ENCODE measurements at regions not wholly inside any gene's neighbourhood (a gene's known extent, or its start where the extent isn't known, plus 50 kb on each side); places are given as distances from the start of the nearest gene placed in this dataset.

DNA sequence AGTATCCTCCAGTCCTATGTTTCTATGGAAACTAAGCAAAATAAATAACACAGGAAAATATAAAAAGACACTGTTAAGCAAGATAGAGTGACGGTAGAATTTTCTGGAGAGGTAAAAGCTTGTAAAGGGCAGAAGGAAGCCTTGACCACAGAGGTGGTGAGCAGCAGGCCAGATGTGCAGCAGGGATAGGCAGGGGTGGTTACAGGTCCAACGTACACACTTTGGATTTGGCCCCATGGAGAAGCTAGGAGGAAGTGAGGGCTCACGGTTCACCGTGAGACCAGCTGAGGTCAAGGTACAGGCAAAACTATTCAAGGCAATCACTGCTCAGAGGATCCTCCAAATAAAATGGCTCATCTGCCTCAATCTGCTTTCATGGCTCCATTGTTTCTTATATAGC lies 242.8 kb downstream of the B3GLCT start:
- no peak for DNase-seq

DNA sequence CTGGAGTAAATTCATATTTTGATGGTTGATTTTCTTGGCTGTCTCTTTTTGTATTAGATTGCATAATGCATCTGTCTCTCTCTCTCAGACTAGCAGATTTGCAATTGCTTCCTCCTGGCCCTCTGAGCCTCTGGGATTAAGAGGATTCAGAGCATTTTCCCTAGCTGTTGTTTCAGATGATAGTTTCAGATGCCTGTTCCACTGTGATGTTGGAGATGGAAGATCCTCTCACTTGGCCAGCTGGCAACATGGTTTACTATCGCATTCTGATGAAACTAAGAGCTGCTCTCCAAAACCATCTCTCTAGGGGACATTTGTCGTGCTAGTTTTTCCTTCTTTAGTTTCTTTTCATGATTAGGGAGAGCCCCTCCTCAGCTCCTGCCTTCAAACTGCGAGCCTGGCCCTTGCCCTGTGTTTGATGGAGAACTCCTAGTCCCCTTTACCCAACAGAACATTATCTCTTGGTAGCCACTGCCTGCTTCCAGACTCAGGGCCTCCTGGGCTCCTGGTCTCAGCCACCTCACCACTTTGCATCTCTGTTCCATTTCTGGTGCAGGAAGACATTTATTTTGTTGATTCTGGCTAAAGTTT lies 244.6 kb downstream of the B3GLCT start:
- DNase-seq = no peak

- DNase-seq = no peak
Observed at GRCh38 chr13:31452525-31452924, 252.8 kb downstream of the B3GLCT start.

- DNase-seq = no peak
Observed at GRCh38 chr13:31455581-31455980, 255.8 kb downstream of the B3GLCT start.

DNA sequence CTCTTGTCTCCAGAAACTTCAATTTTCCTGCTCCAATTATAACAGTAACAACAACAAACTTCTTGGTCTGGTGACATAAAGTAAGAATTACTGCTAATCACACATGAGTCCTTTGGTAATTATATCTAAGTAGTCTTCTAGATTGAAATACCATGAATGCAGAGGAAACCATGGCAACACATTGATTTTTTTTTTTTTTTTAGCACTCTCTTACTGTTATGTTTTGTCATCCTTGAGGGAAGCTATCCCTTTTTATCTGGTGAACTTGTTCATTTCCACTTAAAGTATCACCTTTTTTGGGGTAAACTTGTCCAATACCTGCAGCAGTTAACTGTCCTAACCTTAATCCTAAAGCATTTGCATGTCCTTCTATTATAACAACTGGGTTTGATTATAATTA lies 256.3 kb downstream of the B3GLCT start:
- no peak for DNase-seq

- DNase-seq = no peak
Observed at GRCh38 chr13:31460061-31460460, 260.3 kb downstream of the B3GLCT start.

DNA sequence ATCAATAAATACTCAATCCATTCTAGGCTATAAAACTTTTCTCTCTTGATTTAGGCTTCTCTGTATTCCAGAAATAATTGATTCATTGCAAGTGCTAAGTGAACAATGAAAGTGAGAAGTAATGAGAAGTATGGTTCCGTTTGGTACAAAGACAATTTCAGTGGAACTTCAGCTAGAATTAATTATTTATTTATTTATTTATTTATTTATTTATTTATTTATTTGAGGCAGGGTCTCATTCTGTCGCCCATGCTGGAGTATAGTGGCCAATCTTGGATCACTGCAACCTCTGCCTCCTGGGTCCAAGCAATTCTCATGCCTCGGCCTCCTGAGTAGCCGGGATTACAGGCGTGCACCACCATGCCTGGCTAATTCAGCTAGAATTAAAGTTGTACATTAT lies 262.1 kb downstream of the B3GLCT start:
- no peak for DNase-seq

- DNase-seq = no peak
Observed at GRCh38 chr13:31462766-31463165, 263.0 kb downstream of the B3GLCT start.

GRCh38 chr13:31468114-31468902 lies 268.5 kb downstream of the B3GLCT start:
- DNase-seq = no peak

- no peak for DNase-seq
Observed at GRCh38 chr13:31469377-31469776, 269.6 kb downstream of the B3GLCT start.

GRCh38 chr13:31476266-31476665 lies 263.1 kb upstream of the RXFP2 start:
- no peak for DNase-seq

GRCh38 chr13:31476753-31477152 lies 262.6 kb upstream of the RXFP2 start:
- no peak for DNase-seq

GRCh38 chr13:31477961-31478360 lies 261.4 kb upstream of the RXFP2 start:
- DNase-seq = no peak

- no peak for DNase-seq
Observed at GRCh38 chr13:31485183-31485582, 254.1 kb upstream of the RXFP2 start.

GRCh38 chr13:31485651-31486051 lies 253.7 kb upstream of the RXFP2 start:
- no peak for DNase-seq

DNA sequence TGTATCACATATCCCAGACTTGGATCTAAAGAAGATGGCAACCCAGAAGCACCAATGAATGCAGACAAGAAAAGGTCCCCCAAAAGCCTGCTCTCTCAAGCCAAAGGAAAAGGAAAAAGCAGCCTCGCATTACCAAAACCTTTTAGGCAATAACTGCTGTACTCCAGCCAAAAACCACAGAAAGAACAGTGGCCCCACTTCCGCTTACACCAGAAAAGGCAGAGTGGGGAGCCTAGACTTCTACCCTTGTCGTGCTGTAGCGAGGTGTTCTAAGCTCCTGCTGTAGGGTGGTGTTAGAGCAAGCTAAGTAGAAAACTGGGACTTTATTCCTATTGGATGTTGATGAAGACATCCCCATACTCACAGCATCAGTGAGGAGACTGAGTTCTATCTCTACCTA lies 244.0 kb upstream of the RXFP2 start:
- DNase-seq = no peak

GRCh38 chr13:31499274-31499673 lies 240.1 kb upstream of the RXFP2 start:
- no peak for DNase-seq

GRCh38 chr13:31503626-31504025 lies 235.7 kb upstream of the RXFP2 start:
- DNase-seq = no peak

DNA sequence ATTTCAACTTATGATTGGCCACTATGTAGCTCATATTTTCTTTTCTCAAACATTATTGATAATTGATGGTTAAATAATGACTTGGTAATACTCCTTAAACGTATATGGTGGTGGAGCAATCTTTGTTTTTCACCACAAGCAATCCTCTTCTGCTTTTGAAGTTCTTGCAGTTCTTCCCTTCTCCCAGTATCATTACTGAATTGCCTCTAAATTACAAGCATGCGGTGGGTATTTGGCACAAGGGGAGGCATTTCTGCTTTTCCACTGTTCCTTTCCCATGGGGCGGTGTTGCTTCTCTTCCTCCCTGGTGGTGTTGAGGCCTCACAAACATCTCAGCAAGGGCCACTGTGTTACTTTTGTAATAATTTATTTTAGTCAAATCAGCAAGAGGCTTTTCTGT lies 234.4 kb upstream of the RXFP2 start:
- DNase-seq = no peak

DNA sequence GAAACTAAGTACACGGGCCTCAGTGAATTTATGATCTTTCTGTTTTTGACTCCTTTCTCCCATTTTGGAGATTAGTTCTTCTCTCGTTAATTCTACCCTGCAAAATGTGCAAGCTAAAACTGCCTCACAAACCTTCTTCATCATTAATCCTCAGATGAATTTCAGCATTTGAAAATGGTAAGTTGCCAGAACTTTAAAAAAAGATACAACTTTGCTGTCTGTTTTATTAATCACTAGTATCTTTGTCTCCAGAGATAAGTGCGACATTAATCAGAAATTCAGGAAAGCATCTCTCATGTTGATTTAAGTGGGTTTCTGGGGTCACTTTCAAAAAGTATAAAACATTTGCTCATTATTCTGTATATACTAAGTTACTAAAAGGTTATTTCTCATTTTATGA lies 227.0 kb upstream of the RXFP2 start:
- no peak for DNase-seq

DNA sequence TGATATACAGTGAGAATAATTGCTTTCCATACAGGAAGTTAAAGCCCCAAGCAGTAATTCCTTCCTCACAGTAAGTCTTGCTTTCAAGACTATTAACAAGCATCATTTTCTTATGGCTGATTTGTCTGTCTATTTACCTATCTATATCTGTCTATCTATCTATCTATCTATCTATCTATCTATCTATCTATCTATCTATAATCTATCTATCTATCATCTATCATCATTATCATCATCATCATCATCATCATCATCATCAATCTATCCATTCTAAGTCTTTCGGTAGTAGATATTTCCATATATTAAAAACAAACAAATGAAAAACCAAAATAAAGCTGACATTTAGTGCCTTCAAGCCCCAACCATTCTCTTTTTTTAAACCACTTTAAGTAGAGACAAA lies 224.4 kb upstream of the RXFP2 start:
- DNase-seq = no peak

DNA sequence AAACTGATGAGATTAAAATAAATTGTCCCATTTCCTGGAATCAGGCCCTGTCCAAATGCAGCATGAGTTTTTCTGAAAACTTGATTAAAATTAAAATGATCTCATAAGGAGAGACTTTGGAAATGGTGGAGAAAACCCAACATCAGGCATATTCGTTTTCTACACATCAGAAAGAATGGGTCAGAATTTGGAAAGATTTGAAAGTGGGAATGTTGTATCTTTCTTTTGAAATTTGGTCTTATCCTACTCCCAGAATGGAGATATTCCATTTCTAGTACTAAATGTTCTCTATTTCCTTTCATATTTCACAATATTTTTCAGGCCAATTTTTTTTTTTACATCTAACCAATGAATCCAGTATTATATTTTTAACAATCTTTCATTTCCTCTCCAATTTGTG lies 223.9 kb upstream of the RXFP2 start:
- DNase-seq = no peak

DNA sequence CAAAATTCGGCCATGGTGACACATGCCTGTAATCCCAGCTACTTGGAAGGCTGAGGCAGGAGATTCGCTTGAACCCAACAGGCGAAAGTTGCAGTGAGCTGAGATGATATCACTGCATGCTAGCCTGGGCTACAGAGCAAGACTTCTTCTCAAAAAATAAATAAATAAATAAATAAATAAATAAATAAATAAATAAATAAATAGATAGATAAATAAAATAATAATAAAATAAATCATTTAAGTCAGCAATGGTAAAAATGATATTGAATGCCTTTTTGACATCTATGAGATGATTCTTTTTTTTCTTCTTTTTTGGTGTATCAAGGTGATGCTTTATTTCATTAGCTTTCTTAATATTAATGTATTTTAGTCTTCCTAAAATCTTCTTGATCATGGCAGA lies 221.7 kb upstream of the RXFP2 start:
- no peak for DNase-seq

DNA sequence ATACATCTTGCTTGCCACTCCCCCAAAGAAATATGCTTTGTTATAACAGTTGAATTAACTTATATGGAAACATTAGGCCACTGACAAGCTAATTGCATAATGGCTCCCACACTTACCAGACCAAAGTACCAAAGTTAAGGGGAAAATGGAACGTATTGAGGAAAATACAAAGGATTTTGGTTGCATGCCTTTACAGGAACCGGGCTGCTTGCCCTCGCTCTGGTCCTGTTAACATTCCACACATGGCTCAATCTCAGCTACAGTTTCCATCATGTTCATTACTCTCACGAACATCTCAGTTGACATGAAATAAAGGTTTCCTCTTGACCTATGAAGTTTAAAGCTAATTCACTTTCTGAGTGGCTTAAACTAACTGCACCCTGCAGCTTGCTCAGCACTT lies 220.7 kb upstream of the RXFP2 start:
- DNase-seq = no peak

- DNase-seq = no peak
Observed at GRCh38 chr13:31521435-31521834, 217.9 kb upstream of the RXFP2 start.
